GM19351 (cell line): ENCODE measurements at regions not wholly inside any gene's neighbourhood (a gene's known extent, or its start where the extent isn't known, plus 50 kb on each side); places are given as distances from the start of the nearest gene placed in this dataset.
"Not testable (repeated sequence)": the region's sequence is repeated elsewhere in the genome, so short reads cannot be mapped to it uniquely, and the experiment has no call there.

Experiments used
- ATAC-seq: cut with Tn5 transposase; IDR thresholded peaks from one replicate; pipeline ENCODE4 v1.9.1; 2021; ENCODE audit warnings: mild to moderate bottlenecking, moderate library complexity; ENCODE audit not compliant: unreplicated experiment

GRCh38 chr10:90020506-90020905, 319.1 kb downstream of the KIF20B start:
- no peak for ATAC-seq

GRCh38 chr10:90023950-90024349, 322.6 kb downstream of the KIF20B start:
- ATAC-seq = no peak

- no peak for ATAC-seq
Observed at GRCh38 chr10:90028312-90028711, 326.9 kb downstream of the KIF20B start.

GRCh38 chr10:90031776-90032175, 330.4 kb downstream of the KIF20B start:
- no peak for ATAC-seq

- ATAC-seq = no peak
Observed at GRCh38 chr10:90032519-90032918, 331.1 kb downstream of the KIF20B start.

- not testable (repeated sequence) for ATAC-seq
Observed at GRCh38 chr10:90034862-90035261, 333.5 kb downstream of the KIF20B start.

GRCh38 chr10:90041585-90041984, 340.2 kb downstream of the KIF20B start:
- ATAC-seq = no peak

GRCh38 chr10:90042075-90042474, 340.7 kb downstream of the KIF20B start:
- no peak for ATAC-seq

GRCh38 chr10:90047243-90047729, 345.9 kb downstream of the KIF20B start:
- peak; percentile 79 for ATAC-seq

GRCh38 chr10:90051053-90051452, 349.7 kb downstream of the KIF20B start:
- peak; percentile 3 for ATAC-seq

- ATAC-seq = peak; percentile 34
Observed at GRCh38 chr10:90051474-90051873, 350.1 kb downstream of the KIF20B start.

- ATAC-seq = no peak
Observed at GRCh38 chr10:90062786-90063185, 361.4 kb downstream of the KIF20B start.

- no peak for ATAC-seq
Observed at GRCh38 chr10:90064295-90064694, 362.9 kb downstream of the KIF20B start.

GRCh38 chr10:90066435-90066834, 365.0 kb downstream of the KIF20B start:
- ATAC-seq = no peak

GRCh38 chr10:90075995-90076394, 374.6 kb downstream of the KIF20B start:
- ATAC-seq = no peak

GRCh38 chr10:90079819-90080218, 378.4 kb downstream of the KIF20B start:
- ATAC-seq = no peak

GRCh38 chr10:90086606-90087190, 385.3 kb downstream of the KIF20B start:
- peak; percentile 3 for ATAC-seq

GRCh38 chr10:90087197-90088023, 386.0 kb downstream of the KIF20B start:
- ATAC-seq = peak; percentile 100

- ATAC-seq = no peak
Observed at GRCh38 chr10:90088024-90088317, 386.6 kb downstream of the KIF20B start.

- ATAC-seq = no peak
Observed at GRCh38 chr10:90089719-90090118, 388.3 kb downstream of the KIF20B start.

- ATAC-seq = no peak
Observed at GRCh38 chr10:90096196-90096595, 394.8 kb downstream of the KIF20B start.

GRCh38 chr10:90107581-90107980, 406.2 kb downstream of the KIF20B start:
- not testable (repeated sequence) for ATAC-seq
